ENCODE measurements at regions not wholly inside any gene's neighbourhood (a gene's known extent, or its start where the extent isn't known, plus 50 kb on each side); places are given as distances from the start of the nearest gene placed in this dataset.
"Not testable (repeated sequence)": the region's sequence is repeated elsewhere in the genome, so short reads cannot be mapped to it uniquely, and the experiment has no call there.

DNA sequence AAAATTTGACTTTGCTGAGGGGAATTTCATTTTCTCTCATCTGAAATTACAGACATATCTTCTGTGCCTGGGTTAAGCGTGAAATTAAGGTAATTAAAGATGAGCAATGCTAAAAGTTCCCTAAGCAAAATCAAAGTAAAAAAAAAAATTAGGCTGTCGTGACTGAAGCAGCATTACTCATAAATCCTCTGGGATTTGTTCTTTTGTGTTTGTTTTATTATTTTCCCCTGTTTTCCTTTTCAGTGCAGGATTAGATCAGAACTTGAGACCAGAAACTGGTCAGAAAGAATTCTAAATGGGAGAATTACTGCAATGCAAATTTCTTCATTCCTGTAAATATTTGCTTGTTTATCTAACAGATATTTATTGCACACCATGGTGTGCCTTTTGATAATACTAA lies 141.4 kb upstream of the BET1 start:
- H3K4me3 ChIP-seq (ENCODE audit: low read length) = no peak overlapping the region
- TF ChIP-seq, protein P1, sequence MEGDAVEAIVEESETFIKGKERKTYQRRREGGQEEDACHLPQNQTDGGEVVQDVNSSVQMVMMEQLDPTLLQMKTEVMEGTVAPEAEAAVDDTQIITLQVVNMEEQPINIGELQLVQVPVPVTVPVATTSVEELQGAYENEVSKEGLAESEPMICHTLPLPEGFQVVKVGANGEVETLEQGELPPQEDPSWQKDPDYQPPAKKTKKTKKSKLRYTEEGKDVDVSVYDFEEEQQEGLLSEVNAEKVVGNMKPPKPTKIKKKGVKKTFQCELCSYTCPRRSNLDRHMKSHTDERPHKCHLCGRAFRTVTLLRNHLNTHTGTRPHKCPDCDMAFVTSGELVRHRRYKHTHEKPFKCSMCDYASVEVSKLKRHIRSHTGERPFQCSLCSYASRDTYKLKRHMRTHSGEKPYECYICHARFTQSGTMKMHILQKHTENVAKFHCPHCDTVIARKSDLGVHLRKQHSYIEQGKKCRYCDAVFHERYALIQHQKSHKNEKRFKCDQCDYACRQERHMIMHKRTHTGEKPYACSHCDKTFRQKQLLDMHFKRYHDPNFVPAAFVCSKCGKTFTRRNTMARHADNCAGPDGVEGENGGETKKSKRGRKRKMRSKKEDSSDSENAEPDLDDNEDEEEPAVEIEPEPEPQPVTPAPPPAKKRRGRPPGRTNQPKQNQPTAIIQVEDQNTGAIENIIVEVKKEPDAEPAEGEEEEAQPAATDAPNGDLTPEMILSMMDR (IDR thresholded peaks at IDR 0.05; ENCODE audit: insufficient read depth, low read depth, low read length, missing control alignments) = no peak
- DNase-seq (ENCODE audit: low read depth) = no peak

DNA sequence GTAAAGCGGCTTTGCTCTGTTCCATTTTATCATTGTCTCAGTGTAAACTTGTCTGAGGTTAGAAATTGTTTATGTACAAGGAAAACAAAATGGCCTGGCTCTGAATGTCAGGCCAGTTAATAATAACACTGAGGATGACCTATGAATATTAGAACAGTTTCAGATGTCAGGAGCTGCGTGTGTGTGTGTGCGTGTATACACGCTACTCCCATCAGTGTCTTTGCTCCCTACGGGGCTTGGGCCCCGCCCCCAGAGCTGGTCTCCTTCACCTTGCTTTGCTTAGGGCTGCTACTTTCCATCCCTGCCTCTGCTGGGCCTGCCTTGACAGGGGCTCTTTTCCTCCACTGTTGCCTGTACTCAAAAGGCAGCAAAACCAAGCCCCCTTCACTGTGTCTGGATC lies 142.3 kb upstream of the BET1 start:
- H3K4me3 ChIP-seq (ENCODE audit: low read length) = no peak overlapping the region
- DNase-seq (ENCODE audit: low read depth) = no peak
- TF ChIP-seq, protein P1 (IDR thresholded peaks at IDR 0.05; ENCODE audit: insufficient read depth, low read depth, low read length, missing control alignments) = no peak

DNA sequence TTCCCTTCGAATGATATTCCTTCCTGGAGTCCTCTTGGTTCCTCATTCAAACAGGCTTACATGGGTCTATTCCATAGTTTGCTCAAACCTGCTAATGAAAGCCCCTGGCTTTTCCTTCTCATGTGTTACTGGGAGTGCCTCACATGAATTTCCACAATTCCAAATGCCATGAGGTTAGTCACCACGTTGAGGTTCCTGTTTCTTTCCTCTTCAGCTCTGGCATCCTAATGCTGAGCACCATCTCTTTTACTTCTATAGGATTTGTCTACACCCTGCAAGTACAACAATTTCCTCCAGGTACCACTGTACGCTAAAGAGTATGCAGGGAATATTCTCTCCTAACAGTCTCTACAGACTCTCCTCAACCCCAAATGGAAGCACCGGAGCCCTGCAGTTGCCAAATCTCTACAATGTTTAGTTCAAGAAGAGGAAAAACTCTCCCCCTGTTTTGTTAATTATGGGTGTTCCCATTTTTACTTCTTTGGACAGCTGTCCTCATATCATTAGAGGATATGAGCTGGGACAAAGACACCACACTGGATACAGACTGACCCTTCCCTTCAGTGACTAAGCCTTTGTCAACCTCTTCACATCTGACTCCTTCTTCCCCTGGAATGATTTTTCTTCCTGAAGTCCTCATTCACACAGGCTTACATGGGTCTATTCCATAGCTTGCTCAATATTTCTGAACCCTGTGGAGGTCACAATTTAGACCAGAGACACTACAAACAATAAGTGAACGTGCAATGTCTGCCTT lies 145.8 kb upstream of the BET1 start:
- H3K4me3 ChIP-seq (ENCODE audit: low read length) = no peak overlapping the region
- TF ChIP-seq, protein P1 (IDR thresholded peaks at IDR 0.05; ENCODE audit: insufficient read depth, low read depth, low read length, missing control alignments) = no peak
- no peak for DNase-seq (ENCODE audit: low read depth)

DNA sequence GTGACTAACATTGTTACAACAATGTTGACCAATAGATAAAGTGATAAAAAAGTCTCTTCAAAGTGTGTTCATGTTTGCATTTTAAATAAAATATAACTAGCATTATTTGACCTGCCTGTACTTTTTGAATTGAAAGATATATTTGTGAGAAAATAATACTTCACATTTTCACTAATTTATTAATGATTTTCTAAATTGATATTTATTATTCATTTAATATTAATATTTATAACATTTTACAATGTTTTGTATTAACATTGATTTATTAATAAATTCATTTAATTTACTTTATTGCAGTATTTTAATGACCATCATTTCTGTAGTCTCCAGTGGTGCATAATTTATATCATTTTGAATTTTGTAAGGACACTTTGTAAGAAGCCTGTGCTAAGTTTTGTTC lies 150.0 kb upstream of the BET1 start:
- DNase-seq (ENCODE audit: low read depth) = no peak
- no peak overlapping the region for H3K4me3 ChIP-seq (ENCODE audit: low read length)
- TF ChIP-seq, protein P1 (IDR thresholded peaks at IDR 0.05; ENCODE audit: insufficient read depth, low read depth, low read length, missing control alignments) = no peak

DNA sequence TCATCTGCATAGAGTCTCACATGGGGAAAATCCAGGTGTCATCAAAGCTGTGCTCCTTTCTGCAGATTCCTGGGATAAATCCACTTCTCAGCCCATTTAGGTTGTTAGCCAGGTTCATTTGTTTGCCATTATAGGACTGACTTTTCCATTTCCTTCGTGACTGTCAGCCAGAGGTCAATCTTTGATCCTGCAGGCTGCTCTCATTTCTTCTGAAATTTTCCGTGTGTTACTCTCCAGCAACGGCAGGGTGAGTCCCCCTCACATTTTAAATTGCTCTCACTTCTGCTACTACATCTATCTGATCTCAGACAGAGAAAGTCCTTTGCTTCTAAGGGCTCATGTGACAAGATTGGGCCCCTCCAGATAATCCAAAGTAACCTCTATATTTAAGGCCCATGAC lies 150.7 kb upstream of the BET1 start:
- H3K4me3 ChIP-seq (ENCODE audit: low read length) = no peak overlapping the region
- DNase-seq (ENCODE audit: low read depth) = peak; percentile 17
- TF ChIP-seq, protein P1 (IDR thresholded peaks at IDR 0.05; ENCODE audit: insufficient read depth, low read depth, low read length, missing control alignments) = no peak

DNA sequence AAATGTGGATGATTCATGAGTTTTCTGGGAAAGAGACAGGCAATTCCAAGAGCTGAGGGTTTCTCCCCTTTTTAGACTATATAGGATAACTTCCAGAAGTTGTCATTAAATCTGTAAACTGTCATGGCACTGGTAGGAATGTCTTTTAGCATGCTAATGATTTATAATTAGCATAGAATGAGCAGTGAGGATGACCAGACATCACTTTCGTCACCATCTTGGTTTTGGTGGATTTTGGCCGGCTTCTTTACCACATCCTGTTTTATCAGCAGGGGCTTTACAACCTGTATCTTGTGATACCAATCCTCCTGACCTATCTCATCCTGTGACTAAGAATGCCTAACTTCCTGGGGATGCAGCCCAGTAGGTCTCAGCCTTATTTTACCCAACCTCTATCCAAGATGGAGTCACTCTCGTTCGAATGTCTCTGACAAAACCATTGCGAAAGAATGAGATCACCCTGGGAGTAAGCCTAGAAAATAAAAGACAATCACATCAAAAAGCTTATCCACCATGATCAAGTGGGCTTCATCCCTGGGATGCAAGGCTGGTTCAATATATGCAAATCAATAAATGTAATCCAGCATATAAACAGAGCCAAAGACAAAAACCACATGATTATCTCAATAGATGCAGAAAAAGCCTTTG lies 153.6 kb upstream of the BET1 start:
- not testable (repeated sequence) for H3K4me3 ChIP-seq (ENCODE audit: low read length)
- peak; percentile 16 for DNase-seq (ENCODE audit: low read depth)

DNA sequence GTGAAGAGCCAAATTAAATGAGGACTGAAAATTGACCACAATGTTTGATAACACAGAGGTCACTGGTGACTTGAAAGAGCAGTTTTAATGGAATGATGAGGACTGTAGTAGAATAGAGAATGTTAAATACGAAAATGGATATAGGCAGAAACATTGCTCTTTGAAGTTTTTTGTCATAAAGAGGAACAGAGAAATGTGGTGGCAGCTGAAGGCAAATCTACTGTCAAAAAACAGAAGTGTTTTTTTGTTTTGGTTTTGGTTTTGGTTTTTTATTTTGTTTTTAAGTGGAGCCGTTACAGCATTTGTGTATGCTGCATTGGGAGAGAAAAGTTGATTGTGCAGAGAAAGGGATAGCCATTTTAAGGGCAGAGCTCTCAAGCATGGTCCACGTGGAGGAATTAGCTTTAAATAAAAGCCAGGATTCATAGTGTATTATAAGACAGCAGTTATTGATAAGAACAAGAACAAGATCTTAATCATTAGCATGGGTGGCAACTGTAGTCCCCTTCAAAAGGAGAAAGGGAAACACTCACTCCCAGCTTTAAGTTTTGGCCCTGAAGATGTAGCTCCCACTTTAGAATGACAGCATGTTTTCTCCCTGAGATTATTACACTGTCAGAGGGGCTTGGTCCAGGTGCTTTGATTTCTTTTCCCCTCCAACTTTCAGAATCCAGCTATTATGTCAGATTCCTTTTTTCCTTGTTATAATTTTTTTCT lies 156.7 kb upstream of the BET1 start:
- DNase-seq (ENCODE audit: low read depth) = no peak
- TF ChIP-seq, protein P1 (IDR thresholded peaks at IDR 0.05; ENCODE audit: insufficient read depth, low read depth, low read length, missing control alignments) = no peak
- H3K4me3 ChIP-seq (ENCODE audit: low read length) = no peak overlapping the region
